ENCODE measurements at regions not wholly inside any gene's neighbourhood (a gene's known extent, or its start where the extent isn't known, plus 50 kb on each side); places are given as distances from the start of the nearest gene placed in this dataset.

DNA sequence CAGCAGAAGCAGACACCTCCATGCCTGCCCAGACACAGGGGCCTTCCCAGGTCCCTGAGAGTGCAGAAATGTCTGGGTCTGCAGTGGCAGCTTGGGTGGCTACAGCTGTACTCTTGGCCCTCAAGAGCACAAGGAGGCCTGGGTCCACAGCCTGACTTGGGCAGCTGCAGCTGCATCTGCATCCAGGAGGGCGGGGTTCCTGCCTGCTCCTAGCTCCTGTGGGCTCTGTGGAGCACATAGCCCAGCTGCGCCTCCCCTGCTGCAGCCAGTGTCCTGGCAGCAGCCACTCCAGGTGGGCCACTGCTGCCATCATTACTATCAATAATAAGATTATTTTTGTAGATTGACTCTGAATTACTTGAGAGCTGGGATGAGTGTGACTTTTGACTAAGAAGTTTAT, 162.0 kb upstream of the PTCH1 start:
- H3K27me3 ChIP-seq (replicated peaks; ENCODE audit: insufficient read depth, low read length), result no peaks in the 10 kb centered on the region
- TF ChIP-seq EZH2 (optimal IDR thresholded peaks at IDR 0.05; ENCODE audit: low read depth, low read length) (no peak), EZH2phosphoT487 (IDR thresholded peaks at IDR 0.05; ENCODE audit: low read length) (no peak), CTCF (IDR thresholded peaks at IDR 0.05; ENCODE audit: low read length) (no peak)
- no peak for DNase-seq

DNA sequence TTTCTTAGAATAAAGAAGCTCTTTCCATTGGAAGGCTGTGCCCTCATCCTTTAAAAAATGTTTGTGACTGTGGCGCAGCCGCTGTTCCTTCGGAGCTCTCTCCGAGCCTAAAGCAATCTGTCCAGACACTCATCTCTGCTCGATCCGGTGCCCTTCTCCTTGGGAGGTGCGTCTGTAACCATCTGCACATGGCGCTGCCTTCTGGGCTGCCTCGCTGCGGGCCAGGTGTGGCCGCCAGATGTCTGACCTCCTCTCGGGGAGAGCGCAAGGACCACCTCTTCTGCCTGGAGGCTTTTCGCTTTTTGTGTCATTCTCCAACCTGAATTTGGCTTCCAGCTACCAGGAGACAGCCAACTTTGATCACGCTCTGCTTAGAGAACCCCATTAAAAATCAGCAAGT, 153.4 kb upstream of the PTCH1 start:
- H2AFZ ChIP-seq (ENCODE audit: low read length), result no peak overlapping the region
- TF ChIP-seq EZH2 (optimal IDR thresholded peaks at IDR 0.05; ENCODE audit: low read depth, low read length), result no peak
- no peak for TF ChIP-seq CTCF (IDR thresholded peaks at IDR 0.05; ENCODE audit: low read length)
- no peak for TF ChIP-seq EZH2phosphoT487 (IDR thresholded peaks at IDR 0.05; ENCODE audit: low read length)
- no peaks in the 10 kb centered on the region for H4K20me1 ChIP-seq (ENCODE audit: insufficient read depth, low read length)
- H3K4me2 ChIP-seq (ENCODE audit: low read depth, low read length), result no peak overlapping the region
- H3K27ac ChIP-seq (ENCODE audit: low read length), result no peak overlapping the region
- no peak overlapping the region for H3K4me3 ChIP-seq (ENCODE audit: low read length)
- no peaks in the 10 kb centered on the region for H3K9me3 ChIP-seq (replicated peaks; ENCODE audit: insufficient read depth, low read length)
- no peaks in the 10 kb centered on the region for H3F3A ChIP-seq (ENCODE audit: insufficient read depth, low read length)
- no peaks in the 10 kb centered on the region for H3K27me3 ChIP-seq (replicated peaks; ENCODE audit: insufficient read depth, low read length)
- no peaks in the 10 kb centered on the region for H3K36me3 ChIP-seq (replicated peaks; ENCODE audit: insufficient read depth, low read length)
- H3K9ac ChIP-seq (ENCODE audit: low read length), result no peak overlapping the region
- H3K9me2 ChIP-seq (replicated peaks; ENCODE audit: insufficient read depth, low read length), result no peaks in the 10 kb centered on the region
- H3K4me1 ChIP-seq (ENCODE audit: low read length), result no peaks in the 10 kb centered on the region
- no peak for DNase-seq
- H3K79me2 ChIP-seq (ENCODE audit: low read length), result no peaks in the 10 kb centered on the region

More for the DNA sequence above, 162.0 kb upstream of the PTCH1 start:
- Histone ChIP-seq H2AFZ (ENCODE audit: low read length) (no peak overlapping the region), H3K9me3 (replicated peaks; ENCODE audit: insufficient read depth, low read length) (no peaks in the 10 kb centered on the region), H3K4me3 (ENCODE audit: low read length) (no peak overlapping the region), H3K27ac (ENCODE audit: low read length) (no peak overlapping the region), H4K20me1 (ENCODE audit: insufficient read depth, low read length) (no peaks in the 10 kb centered on the region), H3K4me2 (ENCODE audit: low read depth, low read length) (no peak overlapping the region), H3K36me3 (replicated peaks; ENCODE audit: insufficient read depth, low read length) (no peaks in the 10 kb centered on the region), H3F3A (ENCODE audit: insufficient read depth, low read length) (no peaks in the 10 kb centered on the region), H3K9me2 (replicated peaks; ENCODE audit: insufficient read depth, low read length) (no peaks in the 10 kb centered on the region), H3K79me2 (ENCODE audit: low read length) (no peaks in the 10 kb centered on the region), H3K9ac (ENCODE audit: low read length) (no peak overlapping the region), H3K4me1 (ENCODE audit: low read length) (no peaks in the 10 kb centered on the region)

- no peak for TF ChIP-seq EZH2 (optimal IDR thresholded peaks at IDR 0.05; ENCODE audit: low read depth, low read length)
- TF ChIP-seq EZH2phosphoT487 (IDR thresholded peaks at IDR 0.05; ENCODE audit: low read length), result no peak
- TF ChIP-seq CTCF (IDR thresholded peaks at IDR 0.05; ENCODE audit: low read length), result no peak
- Histone ChIP-seq H3K4me2 (ENCODE audit: low read depth, low read length) (no peak overlapping the region), H3K27ac (ENCODE audit: low read length) (no peak overlapping the region)
These were observed 152.5 kb upstream of the PTCH1 start for GRCh38 chr9:95669253-95669652.

More at GRCh38 chr9:95669253-95669652, 152.5 kb upstream of the PTCH1 start:
- H3K79me2 ChIP-seq (ENCODE audit: low read length), result no peaks in the 10 kb centered on the region
- H3K27me3 ChIP-seq (replicated peaks; ENCODE audit: insufficient read depth, low read length), result no peaks in the 10 kb centered on the region
- no peaks in the 10 kb centered on the region for H3K4me1 ChIP-seq (ENCODE audit: low read length)
- H3K9me2 ChIP-seq (replicated peaks; ENCODE audit: insufficient read depth, low read length), result no peaks in the 10 kb centered on the region
- no peak overlapping the region for H2AFZ ChIP-seq (ENCODE audit: low read length)
- H3K9ac ChIP-seq (ENCODE audit: low read length), result no peak overlapping the region
- no peaks in the 10 kb centered on the region for H4K20me1 ChIP-seq (ENCODE audit: insufficient read depth, low read length)
- H3K4me3 ChIP-seq (ENCODE audit: low read length), result no peak overlapping the region
- H3K9me3 ChIP-seq (replicated peaks; ENCODE audit: insufficient read depth, low read length), result no peaks in the 10 kb centered on the region
- no peaks in the 10 kb centered on the region for H3F3A ChIP-seq (ENCODE audit: insufficient read depth, low read length)
- no peaks in the 10 kb centered on the region for H3K36me3 ChIP-seq (replicated peaks; ENCODE audit: insufficient read depth, low read length)
- no peak for DNase-seq

Measured in MM.1S (cell line).